ENCODE measurements at regions not wholly inside any gene's neighbourhood (a gene's known extent, or its start where the extent isn't known, plus 50 kb on each side); places are given as distances from the start of the nearest gene placed in this dataset.

- TF ChIP-seq POLR2A (IDR thresholded peaks at IDR 0.05; ENCODE audit: low read depth, low read length) (no peak), TAF1 (IDR thresholded peaks at IDR 0.05; ENCODE audit: low read depth, low read length) (no peak), SPI1 (IDR thresholded peaks at IDR 0.05; ENCODE audit: low read depth, low read length) (no peak), POLR2AphosphoS5 (IDR thresholded peaks at IDR 0.05; ENCODE audit: low read depth, low read length) (no peak)
Measured at GRCh38 chr2:12455661-12456060, 261.1 kb upstream of the TRIB2 start.
